Stimulated activated CD4-positive, alpha-beta T cell treated with anti-CD3 and anti-CD28 coated beads, Interleukin-1b, Interleukin-23, amount 100 ng/mL, for 48 hours (primary cell): ENCODE measurements at regions not wholly inside any gene's neighbourhood (a gene's known extent, or its start where the extent isn't known, plus 50 kb on each side); places are given as distances from the start of the nearest gene placed in this dataset.

Experiments
- DNase-seq: peaks from one replicate; pipeline ENCODE4 v3.0.0-alpha.2; 2020

DNA sequence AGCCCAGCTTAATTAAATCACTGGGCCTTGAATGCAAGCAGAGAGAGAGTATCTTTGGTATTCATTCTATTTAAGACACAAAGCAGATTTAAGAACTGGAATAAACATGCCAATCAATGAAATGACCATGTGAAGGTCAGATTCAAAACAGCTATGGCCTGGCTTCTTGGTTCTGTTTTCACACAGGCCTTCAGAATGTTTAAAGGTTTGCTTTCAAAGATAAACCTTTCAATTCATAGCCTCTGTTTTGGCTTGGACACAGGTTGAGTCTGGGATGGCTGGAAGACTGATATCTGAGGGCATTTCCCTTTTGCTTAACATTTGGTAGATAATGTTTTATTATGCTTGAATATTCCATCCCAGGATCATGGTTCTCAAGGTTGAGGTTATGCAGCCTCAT is 244.4 kb upstream of the KBTBD8 start:
- DNase-seq = no peak

GRCh38 chr3:66754613-66755012 is 243.5 kb upstream of the KBTBD8 start:
- no peak for DNase-seq

- DNase-seq = no peak
Measured at GRCh38 chr3:66755924-66756323, 242.2 kb upstream of the KBTBD8 start.

- DNase-seq = no peak
Measured at GRCh38 chr3:66756468-66757036, 241.6 kb upstream of the KBTBD8 start.

DNA sequence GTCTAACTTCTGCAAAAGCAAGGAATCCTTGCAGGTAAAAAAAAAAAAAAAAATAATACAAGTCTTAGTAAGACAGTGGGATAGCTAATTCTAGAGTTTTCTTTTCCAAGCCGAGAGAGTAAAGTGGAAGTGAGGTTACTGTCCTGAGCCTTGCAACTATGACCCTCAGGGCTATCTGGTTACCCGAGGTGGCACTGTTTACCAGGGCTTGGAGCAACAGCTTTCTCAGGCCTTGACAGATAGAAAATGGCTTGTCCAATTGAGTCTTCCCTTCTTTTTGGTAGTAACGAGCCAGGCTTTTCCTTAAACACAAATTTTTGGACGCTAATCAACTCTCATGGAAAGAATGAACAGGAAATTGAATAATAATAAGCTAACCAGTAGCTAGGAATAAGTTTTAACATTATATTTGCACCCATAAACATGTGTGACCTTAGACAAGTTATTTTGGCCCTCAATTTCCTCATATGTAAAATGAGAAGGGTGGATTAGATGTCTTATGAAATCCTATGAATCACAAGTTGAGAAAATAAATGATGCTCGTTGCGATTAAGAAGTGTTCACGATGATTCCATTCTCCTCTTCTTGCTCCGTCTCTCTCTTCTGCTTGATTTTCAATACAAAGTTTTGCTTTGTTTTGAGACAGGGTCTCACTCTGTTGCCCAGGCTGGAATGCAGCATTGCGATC is 236.9 kb upstream of the KBTBD8 start:
- DNase-seq = no peak

- no peak for DNase-seq
Measured at GRCh38 chr3:66762916-66763693, 235.0 kb upstream of the KBTBD8 start.

DNA sequence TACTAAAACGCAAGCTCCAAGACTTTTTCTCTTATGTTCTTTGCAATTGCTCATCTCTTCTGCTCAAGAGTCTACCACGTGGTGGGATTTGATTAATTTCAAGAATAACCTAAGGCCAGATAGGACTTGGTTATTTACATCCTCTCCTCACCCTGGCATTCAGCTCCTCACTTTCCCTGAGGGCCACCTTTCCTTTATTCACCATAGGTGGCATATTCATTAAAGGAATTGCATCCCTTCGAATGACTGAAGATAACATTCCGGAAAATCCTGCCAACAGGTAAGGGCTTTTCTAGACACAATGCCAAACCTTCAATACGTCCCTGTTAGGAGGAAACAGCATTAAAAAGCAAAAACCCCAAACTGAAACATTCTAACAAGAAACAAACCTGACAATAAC is 220.0 kb upstream of the KBTBD8 start:
- no peak for DNase-seq

- no peak for DNase-seq
Measured at GRCh38 chr3:66778777-66779176, 219.3 kb upstream of the KBTBD8 start.

GRCh38 chr3:66785191-66785909 is 212.8 kb upstream of the KBTBD8 start:
- DNase-seq = no peak

DNA sequence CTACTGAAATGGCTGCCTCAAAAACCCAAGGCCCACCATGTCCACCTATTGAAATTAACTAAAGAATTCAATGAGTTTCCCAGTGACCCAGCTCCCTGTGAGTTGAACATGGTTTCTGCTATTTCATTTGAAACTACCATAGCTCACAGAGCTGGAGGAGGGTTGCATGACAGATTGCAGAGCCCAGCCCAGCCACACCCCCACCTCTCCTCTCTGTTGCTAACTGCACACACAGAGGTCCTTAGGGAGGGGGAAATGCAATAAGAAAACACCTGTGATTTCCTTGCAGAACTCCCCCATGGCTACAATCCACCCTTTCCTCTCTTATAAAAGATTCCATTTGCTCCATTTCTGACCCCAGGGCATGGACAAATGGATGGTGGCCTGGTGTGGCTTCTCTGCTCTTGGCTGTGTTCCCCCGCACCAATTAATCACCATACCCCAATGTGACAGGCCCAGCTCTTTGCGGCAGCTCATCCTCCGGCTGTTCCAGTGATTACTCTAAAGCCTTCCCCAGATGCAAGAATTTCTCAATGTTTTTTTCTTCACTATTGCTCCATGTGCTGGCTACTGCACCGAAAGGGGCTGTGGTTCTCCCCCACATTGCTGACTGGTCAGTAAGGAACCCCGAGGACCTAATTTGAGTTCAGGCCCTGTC is 208.4 kb upstream of the KBTBD8 start:
- no peak for DNase-seq

DNA sequence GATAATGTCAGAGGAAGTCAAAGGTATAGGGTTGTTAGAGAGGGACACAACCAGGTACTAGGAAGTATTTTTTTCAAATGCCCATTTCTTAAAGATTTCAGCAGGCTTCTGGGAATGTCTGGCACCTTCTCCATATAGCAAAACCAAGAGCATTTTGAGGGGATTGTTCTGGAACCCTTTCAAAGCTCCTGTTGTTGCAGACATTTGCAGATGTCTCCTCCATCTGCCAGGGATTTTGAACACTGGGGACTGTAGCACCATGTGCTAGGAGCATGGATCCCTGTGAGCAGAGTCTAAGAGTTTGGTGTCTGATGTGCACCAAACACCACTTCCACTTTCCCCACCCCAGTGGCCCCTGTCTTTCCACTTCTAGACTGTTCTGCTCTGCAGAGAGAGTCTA is 206.0 kb upstream of the KBTBD8 start:
- DNase-seq = no peak

DNA sequence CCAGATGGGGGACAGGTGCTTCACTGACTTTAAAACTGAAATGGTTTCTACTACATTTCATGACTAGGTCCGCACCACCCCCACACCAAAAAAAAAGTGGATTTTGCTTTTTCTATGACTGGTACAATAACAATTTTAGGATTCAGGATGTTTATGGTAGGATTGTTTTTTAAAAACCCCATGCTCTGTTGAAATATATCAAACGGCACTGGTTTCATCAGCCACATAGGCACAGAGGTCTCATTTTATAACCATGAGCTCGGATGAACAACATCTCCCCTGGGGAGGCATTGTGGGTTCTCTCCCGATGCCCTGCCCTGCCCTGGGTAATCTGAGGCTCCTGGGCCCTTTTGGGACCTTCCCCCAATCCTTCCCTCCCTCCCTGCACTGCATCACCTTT is 202.7 kb upstream of the KBTBD8 start:
- DNase-seq = no peak

- no peak for DNase-seq
Measured at GRCh38 chr3:66796343-66796742, 201.8 kb upstream of the KBTBD8 start.

GRCh38 chr3:66797889-66798560 is 200.1 kb upstream of the KBTBD8 start:
- DNase-seq = no peak

- DNase-seq = no peak
Measured at GRCh38 chr3:66800941-66801545, 197.1 kb upstream of the KBTBD8 start.

DNA sequence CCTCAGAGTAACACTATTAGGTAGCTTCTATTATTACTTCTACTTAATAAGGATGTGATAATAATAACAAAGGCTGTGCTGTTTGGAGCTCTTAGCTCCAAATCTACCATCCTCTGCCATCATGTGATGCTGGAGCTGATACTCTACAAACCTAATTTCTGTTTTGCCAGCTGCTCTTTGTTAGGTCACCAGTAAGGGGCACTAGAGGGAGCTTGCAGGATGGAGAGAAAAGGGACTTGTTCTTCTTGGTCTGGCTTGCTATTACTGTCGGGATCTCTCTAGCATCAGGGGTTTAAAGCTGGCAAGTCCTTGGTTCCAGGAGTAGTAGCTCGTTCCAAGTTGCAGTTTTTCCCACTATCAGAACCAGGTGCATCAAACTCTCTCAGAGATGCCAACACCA is 194.9 kb upstream of the KBTBD8 start:
- no peak for DNase-seq

DNA sequence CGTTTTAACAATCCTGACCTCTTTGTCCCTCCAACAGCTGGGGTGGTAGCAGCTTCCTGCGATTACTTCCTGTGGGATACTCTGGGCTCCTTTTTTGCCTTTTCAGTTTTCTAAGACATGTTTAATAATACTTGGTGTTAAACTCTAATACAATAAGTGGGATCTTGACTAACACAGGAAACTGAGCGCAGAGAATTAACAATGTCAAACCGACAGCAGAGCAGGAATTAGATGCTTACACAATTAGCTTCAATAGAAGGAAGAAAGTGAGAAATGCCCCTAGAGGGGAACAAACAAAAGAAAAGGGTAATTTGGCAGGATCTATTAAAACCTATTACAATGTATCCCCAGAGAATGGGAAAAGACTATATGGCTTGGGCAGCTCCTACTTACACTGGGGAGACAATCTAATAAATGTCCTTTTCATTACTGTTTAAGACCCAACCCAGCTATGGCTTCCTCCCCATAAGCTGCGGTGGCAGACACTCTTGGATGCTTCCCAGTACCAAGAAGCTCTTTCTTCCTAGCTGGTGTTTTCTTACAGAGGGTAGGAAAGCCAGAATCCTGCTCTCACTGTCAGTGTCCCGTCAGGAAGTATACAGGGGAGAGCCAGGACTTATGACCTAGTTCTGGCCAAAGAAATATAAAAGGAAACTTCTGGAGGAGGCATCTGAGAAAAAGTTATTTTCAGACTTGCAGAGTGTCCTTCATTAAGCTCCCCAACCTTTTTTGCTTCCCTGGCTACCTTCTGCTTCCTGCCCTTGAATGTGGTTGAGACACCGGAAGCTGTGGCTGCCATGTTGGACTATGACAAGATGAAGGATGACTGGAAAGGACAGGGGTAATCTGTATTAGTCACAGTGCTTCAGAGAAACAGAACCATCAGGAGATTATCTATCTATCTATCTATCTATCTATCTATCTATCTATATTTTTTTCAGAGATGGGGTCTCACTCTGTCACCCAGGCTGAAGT is 194.1 kb upstream of the KBTBD8 start:
- peak; percentile 9 for DNase-seq

GRCh38 chr3:66808891-66809594 is 189.1 kb upstream of the KBTBD8 start:
- no peak for DNase-seq

- DNase-seq = no peak
Measured at GRCh38 chr3:66809595-66809958, 188.5 kb upstream of the KBTBD8 start.

- no peak for DNase-seq
Measured at GRCh38 chr3:66812136-66812535, 186.0 kb upstream of the KBTBD8 start.
